ENCODE measurements at regions not wholly inside any gene's neighbourhood (a gene's known extent, or its start where the extent isn't known, plus 50 kb on each side); places are given as distances from the start of the nearest gene placed in this dataset.

- in situ Hi-C loops (cut with MboI; ENCODE audit: low sequenced_read_pairs) = no loop called here
Measured at GRCh38 chr15:98581715-98582114, 66.6 kb upstream of the IGF1R start.

- in situ Hi-C loops (cut with MboI; ENCODE audit: low sequenced_read_pairs) = no loop called here
Measured at GRCh38 chr15:98582900-98583554, 65.3 kb upstream of the IGF1R start.

- in situ Hi-C loops (cut with MboI; ENCODE audit: low sequenced_read_pairs) = no loop called here
Measured at GRCh38 chr15:98583771-98584430, 64.4 kb upstream of the IGF1R start.

GRCh38 chr15:98586066-98586465 lies 62.3 kb upstream of the IGF1R start:
- in situ Hi-C loops (cut with MboI; ENCODE audit: low sequenced_read_pairs) = no loop called here

- in situ Hi-C loops (cut with MboI; ENCODE audit: low sequenced_read_pairs) = no loop called here
Measured at GRCh38 chr15:98592136-98592535, 56.2 kb upstream of the IGF1R start.

- in situ Hi-C loops (cut with MboI; ENCODE audit: low sequenced_read_pairs) = no loop called here
Measured at GRCh38 chr15:98596131-98596530, 52.2 kb upstream of the IGF1R start.

GRCh38 chr15:98596885-98597392 lies 51.4 kb upstream of the IGF1R start:
- in situ Hi-C loops (cut with MboI; ENCODE audit: low sequenced_read_pairs) = no loop called here

GRCh38 chr15:98597666-98598065 lies 50.7 kb upstream of the IGF1R start:
- in situ Hi-C loops (cut with MboI; ENCODE audit: low sequenced_read_pairs) = no loop called here
